Stimulated activated CD4-positive, alpha-beta T cell treated with anti-CD3 and anti-CD28 coated beads, Interleukin-2, amount 100 ng/mL, for 48 hours (primary cell): ENCODE measurements at regions not wholly inside any gene's neighbourhood (a gene's known extent, or its start where the extent isn't known, plus 50 kb on each side); places are given as distances from the start of the nearest gene placed in this dataset.
"Not testable (repeated sequence)": the region's sequence is repeated elsewhere in the genome, so short reads cannot be mapped to it uniquely, and the experiment has no call there.

Experiments
- DNase-seq, 2 donors: peaks; one replicate each; pipeline ENCODE4 v3.0.0-alpha.2; 2020

DNA sequence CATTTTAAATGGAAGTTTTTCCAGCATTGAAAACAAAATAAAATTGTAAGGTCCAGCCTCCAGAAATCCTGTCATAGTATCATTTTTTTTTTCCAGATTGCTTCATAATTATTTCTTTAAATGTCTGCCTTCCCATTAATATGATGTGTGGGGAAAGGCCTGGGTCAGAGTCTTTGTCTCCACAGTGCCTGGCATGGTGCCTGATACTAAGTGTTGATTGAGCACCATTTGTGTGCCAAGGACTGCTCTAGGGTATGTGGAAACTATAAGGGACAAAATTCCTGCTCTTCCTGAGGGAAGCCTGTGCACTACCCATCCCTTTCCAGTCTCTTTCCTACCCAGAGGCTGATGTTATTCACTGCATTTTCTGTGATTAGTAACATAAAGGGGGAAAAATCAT lies 53.1 kb upstream of the BEND4 start:
- no peak for DNase-seq

DNA sequence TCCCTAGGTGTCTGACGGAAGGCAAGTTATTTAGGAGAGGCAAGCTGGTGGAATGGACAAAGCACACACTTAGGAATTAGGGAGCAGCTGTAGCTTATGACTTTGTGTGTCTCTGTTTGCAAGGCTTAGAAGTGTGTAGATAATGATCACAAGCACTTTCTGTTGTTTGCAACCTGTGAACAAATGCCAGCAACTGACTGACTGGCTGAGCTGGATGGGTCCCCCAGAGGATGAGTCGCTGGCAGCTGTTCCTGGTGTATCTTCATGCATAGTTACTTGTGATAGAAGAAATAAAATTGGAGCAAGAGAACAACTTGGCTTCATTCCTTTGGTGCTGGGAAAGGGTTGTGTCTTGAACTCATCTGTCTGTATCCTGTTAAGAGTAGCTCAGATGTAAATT lies 64.2 kb upstream of the BEND4 start:
- no peak for DNase-seq

DNA sequence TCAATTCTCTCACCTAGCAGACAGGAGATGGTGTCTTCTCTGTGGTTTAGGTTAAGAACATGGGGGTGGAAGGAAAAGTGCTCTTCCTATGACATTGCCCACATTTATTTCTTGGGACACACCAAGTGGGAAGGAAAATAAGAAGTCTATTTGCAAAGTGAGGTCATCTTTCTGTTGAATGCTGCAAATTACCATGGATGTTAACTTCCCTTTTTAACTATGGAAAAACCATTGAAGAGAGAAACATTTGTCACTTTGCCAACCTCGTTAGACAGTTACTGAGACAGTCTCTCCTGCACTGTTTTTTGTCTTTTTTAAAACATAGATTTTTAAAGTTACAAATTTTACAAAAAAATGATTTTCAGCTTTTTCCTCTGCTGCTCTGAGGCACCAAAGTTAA lies 72.8 kb upstream of the BEND4 start:
- DNase-seq: no peak

DNA sequence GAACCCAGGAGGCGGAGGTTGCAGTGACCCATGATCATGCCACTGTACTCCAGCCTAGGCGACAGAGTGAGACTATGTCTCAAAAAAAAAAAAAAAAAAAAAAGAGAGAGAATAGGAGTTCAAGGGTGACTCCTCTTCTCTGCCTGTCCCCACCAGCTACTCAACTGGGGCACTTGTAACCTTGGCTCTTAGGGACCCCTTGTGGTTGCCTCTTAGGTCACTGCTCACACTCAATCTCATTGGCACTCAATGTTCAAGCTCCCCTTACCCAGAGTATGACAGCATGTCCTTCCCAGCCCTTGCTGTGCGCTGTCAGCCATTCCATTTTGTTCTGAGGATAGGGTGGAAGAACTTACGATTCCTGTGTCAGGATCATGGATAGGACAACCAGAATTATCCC lies 82.4 kb upstream of the BEND4 start:
- no peak for DNase-seq

DNA sequence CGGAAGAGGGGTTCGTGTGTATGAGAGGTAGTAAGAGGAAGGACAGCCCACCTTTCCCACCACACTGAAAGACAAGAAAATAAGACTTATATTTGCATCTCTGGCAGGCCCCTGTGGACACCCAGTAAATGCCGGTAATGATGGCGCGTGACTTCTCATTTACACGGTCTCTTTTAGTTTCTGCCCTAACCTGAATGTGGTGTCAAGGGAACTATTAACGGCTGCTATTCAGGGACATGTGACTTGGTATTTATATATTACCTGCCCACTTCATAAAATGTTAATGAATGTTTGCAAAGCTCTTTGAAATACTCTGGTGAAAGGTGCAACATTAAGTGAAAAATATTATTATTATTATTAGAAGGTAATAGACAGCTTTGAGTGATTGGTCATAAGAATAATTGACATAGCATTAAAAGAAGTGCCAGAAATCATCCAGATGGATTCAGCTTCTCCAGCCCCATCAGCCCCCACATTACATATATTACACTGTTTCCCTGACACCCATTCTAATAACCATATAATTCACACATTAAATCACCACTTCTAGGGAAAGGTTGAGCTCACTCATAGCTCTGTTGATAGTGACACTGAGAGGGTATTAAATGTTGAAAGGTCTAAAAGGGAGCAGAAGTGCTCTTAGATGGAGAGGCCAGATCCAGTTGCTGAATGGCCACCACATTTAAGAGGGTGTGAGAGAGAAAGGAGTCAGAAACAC lies 83.0 kb upstream of the BEND4 start:
- DNase-seq: no peak

DNA sequence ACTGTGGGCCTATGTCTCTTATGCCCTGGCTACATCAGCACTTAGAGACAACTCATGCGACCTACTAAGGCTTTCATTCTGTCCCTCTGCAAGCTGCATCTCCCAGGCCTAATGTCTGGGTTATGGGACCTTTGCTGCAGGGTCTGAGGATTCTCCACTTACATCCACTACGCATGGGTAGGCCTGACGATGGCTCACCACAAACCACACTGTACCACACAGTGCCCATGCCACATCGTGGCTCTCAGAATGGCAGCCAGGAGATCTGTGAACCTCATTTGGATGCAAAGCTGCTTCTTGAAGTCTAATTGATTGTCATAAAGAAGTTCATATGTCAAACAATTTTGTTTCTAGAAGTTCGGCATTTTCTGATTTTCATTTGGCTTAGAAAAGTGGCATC lies 84.6 kb upstream of the BEND4 start:
- no peak for DNase-seq

DNA sequence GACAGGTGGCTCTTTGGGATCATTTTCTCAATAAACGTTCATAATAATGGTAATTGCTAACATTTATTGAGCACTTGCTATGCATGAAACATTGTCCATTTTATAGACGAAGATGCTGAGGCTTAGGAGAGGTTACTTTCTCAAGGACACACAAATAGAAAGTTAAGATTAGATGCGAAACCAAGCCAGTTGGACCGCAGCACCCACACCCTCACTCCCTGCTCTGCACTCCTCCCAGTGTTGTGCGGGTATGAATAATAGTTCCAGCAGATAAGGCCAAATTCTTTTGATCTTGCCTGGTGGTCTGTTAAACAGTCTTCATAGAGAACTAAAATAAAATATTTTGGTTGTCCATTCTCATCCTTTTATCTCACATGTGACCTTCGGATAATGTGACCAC lies 85.0 kb upstream of the BEND4 start:
- DNase-seq: no peak

DNA sequence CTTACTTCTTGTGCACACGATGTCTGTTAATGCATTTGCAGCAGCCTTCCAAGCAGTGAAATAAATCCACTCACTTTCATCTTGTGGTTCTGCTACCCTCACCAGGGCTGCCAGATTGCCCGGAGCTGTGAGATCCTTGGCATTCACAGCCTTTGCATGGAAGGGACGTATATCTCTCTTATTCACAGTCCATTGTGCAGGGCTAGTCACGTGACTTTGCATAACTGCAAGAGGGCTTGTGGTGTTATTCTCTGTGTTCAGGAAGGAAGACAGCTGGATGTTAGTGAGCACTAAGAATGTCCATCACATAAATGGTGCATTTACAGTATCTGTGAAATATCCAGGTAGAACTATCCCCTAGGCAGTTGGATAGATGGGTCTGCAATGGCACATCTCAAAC lies 96.5 kb upstream of the BEND4 start:
- no peak for DNase-seq

DNA sequence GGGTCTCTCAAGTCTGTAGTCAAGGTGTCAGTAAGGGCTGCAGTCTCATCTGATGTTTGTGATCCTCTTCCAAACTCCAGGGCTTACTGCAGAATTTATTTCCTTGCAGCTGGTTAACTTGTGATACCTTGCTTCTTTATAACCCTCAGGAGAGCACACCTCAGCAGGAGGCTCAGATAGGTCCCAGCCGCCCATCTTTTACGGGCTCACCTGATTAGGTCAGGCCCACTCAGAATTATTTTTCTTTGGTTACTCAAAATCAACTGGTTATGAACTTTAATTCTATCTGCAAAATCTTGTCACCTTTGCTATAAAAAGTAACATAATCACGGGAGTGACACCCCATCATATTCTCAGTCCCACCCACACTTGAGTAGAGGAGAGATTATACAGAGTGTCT lies 99.9 kb upstream of the BEND4 start:
- DNase-seq: no peak

DNA sequence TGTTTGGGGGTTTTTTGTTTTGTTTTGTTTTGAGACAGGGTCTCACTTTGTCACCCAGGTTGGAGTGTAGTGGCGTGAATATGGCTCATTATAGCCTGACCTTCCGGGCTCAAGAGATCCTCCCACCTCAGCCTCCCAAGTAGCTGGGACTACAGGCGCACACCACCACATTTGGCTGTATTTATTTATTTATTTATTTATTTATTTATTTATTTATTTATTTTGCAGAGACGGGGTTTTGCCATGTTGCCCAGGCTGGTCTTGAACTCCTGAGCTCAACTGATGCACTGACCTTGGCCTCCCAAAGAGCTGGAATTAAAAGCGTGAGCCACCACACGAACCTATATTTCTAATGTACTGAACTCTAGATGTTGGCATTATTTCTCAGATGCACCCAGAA lies 105.2 kb upstream of the BEND4 start:
- not testable (repeated sequence) for DNase-seq

DNA sequence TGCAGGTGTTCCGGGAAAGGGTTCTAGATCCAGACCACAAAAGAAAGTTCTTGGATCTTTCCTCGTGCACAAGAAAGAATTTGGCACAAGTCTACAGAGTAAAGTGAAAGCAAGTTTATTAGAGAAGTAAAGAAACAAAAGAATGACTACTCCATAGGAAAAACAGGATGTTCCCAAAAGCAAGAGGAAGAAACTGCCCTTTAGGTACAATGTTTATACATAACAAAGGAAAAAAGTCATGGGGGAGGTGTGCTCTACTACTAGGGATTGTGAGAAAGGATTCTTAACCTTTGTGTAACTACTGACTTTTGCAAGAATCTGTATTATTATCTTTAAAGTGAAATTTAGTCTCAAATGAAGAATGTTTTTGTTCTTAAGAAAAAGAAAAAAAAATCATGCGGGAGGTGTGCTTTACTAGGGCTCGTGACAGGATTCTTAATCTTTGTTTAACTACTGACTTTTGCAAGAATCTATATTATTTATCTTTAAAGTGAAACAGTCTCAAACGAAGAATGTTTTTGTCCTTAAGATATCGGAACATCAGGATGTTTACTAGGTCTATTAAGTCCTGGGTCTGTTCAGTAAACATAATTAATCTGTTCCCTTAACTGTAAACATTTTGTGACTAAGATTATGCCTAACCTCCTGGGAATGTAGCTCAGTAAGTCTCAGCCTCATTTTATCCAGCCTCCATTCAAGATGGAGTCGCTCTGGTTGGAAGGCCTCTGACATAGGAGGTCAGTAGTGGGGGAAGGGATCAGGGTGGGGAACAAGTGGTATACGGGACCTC lies 110.4 kb upstream of the BEND4 start:
- no peak for DNase-seq

DNA sequence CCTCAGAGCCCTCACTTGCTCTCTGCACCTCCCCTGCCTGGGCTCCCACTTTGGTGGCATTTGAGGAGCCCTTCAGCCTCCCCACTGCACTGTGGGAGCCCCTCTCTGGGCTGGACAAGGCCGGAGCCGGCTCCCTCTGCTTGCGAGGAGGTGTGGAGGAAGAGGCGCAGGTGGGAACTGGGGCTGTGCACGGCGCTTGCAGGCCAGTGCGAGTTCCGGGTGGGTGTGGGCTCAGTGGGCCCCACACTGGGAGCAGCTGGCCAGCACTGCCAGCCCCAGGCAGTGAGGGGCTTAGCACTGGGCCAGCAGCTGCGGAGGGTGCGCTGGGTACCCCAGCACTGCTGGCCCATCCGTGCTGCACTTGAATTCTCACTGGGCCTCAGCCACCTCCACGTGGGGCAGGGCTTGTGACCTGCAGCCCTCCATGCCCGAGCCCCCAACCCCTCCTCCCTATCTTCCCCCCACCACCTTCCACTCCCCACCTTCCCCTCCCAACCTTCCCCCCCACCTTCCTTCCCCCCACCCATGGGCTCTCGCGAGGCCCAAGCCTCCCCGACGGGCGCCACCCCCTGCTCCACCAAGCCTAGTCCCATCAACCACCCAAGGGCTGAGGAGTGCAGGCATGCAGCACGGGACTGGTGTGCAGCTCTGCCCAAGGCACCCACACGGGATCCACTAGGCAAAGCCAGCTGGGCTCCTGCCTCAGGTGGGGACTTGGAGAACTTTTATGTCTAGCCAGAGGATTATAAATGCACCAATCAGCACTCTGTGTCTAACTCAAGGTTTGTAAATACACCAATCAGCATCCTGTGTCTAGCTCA lies 113.5 kb upstream of the BEND4 start:
- DNase-seq: no peak

DNA sequence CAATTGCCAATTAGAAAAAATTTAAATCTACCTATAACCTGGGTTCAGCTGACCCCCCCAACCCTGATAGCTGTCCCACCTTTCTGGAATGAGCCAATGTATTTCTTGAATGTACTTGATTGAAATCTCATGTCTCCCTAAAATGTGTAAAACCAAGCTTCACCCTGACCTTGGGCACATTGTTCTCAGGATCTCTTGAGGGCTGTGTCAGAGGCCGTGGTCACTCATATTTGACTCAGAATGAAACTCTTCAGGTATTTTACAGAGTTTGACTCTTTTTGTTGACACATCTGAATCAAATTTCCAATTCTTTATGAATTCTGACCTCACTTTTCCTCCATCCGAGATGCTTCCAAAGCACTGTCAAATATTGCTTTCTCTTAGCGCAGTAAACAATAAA lies 115.3 kb upstream of the BEND4 start:
- DNase-seq: no peak

DNA sequence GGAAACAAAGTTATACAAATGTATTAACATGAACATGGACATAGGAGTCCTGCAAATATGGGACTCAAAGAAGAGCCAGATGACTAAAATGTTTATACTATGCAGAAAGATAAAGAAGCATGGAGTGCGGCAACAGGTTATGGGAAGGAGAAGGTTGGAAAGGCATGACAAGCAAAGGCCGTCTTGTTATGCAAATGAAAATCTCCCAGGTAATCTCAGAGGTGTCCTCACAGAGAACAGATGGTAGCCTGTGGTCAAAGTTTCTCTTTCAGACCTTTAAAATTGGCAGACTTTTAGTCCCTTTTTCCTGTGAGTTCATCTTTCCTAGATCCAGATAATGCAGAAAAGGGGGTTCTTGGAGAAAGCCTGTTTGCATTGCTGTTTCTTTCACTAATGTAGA lies 116.4 kb upstream of the BEND4 start:
- DNase-seq: no peak

DNA sequence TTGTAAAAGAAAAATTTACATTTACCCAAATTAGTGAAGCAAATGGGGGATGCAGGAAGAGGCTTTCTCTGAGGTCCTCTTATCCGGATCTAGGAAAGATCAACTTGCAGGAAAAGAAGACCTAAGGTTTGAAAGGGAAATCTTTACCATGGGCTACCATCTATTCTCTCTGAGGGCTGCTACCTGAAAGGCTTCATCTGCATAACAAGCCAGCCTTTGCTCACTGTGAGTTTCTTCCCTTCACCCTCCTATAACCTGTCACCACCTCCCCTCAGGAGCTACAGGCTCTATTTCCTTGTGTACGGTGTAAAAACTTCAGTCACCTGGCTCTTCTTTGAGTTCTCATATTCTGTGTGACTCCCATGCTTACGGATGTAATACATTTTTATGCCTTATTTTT lies 118.6 kb upstream of the BEND4 start:
- DNase-seq: no peak

DNA sequence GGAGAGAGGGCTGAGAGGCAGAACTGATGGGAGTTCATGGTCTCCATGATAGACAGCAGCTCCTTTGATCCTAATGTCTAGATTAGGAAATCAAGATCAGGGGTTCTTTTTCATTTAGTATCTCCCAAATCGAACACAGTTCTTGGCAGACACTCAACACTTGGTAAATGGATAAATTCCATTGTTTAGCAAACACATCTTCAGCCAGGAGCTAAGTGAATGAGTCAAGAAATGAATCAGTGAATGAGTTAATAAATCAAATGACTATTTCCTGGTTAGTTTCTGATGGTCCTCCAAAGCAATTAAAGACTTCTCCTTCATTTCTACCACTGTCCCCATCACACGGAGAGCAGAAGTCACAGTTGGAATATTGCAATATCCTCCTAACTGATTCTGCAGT lies 120.0 kb upstream of the SHISA3 start:
- no peak for DNase-seq

DNA sequence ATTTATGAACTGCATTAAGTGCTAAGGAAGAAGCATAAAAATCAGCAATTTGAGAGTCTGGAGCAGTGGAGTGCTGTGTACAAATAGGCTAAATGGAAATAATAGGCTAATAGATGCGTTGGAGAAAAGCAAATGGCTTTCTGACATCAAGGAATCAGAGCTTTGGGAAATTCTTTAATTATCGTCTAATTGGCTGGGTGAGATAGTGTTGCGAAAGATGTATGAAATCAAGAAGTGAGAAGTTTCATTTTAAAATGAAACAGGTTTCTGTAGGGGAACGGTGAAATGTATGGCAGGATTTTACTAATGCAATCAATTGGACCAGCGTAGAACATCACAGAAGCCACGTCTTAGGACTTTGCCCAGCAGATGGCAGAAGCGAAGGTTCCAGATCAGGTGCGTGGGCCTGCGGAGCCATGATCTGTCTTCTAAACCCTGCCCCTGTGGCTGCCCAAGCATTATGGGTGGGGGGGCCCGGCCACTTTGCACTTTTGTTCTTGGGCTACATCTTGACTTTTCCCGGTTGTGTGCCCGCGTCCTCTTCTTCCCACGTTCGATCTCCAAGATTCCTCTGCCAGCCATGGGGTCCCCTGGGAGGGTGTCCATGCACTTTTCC lies 118.5 kb upstream of the SHISA3 start:
- no peak for DNase-seq

DNA sequence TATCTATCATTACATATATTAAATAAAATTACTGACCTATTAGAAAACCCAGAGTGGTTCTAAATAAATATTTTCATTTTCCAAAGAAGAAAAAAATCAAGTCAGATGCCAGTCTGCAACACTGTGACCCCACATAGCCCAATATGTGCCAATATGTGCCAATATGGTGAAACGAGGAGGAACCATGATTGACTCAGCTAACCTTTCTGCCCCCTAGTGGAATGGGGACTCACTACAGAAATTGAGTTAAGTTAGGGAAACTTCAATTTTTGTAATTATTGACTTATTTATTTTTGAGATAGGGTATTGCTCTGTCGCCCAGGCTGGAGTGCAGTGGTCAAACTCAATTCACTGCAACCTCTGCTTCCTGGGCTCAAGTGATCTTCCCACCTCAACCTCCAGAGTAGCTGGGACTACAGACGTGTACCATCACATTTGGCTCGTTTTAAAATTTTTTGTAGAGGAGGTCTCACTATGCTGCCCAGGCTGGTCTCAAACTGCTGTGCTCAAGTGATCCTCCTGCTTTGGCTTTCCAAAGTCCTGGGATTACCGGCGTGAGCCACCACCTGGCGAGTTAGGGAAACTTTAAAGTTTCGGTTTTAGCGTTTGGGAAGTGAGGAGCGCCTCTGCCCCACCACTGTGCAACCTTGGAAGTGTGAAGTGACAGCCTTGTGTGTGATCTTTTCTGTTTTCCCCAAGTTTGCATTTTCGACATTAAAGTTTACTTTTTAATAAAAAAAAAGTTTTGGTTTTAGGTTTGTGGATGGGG lies 116.8 kb upstream of the SHISA3 start:
- DNase-seq: peak; percentile 5 to 10

DNA sequence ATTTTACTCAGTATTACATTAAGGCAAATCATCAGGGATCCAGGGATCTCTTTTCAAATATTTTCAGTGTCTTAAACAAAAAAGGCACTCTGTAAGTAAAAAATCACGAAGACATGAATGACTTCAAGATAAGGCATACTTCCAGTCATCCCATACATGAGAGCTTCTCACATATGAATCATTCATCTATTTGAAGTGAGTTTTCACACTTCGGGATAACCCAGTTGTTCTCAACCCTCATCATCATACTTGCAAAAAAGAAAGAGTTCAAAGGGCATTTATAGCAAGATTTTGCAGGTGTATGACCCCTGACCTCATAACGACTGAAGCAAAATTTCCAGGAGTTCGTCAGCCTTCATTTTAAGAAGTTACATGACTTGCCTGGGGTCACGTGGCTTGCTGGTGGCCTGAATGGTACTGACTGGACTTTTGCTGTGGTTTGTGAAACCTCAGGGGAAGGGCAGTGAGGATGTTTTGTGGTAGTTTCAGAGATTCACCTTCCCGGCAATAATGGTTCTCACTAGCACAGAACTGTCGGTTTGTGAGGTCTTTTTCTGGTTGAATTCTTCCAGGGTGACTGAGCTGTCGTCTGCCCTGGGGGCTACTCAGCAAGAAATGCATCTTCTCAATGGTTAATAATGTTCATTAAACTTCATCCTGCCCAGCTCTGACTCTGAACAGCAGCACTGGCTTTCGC lies 115.8 kb upstream of the SHISA3 start:
- no peak for DNase-seq

DNA sequence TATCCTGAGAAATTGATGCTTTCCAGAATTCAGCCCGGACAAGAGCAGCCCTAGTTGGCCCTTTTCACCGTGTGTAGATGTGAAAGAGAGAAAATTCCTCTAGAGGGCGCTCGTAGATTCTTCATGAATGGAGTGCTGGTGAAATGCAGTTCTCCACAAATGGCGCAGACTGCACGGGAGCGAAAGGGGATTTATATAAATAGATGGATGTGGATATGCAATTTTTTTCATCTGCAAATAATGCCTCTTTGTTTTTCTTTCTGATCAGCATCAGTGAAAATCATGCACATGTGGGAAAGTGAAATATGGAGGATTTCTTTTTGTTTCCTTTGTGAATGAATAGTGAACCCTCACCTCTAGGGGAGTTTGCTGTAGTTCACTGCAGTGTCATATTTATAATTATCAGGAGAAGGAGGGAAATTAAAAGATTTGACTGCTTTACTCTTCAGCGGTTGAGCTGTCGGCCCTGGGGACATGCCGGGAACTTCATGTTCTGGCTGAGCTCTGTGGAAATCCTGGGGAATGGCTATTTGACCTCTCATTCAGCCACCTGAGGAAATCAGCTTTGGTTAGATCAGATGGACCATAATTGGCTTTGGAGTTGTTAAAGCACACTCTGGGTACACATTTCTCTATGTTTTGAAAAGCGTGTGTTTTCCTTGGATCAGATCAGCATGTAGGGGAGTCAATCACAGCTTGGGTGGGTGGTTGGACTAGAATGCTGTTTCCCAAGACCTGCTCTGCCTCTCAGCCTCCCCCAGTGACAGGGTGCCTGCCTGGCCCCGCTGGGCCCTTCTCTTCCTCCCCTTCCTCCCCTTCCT lies 115.0 kb upstream of the SHISA3 start:
- peak; percentile 25 to 27 for DNase-seq

DNA sequence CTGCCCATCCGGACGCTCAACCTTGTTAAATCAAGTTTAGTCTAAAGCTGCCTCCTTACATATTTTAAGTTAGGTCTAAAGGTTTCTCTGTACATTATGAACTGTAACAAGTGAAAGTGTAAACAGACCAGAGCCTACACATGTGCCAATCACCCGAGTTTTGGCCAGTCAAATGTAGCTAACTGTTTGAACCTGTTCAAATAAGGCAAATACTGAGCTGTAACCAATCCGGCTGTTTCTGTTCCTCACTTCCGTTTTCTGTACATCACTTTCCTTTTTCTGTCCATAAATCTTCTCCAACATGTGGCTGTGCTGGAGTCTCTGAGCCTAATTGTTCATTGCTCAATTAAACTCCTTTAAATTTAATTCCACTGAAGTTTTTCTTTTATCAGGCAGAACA lies 113.3 kb upstream of the SHISA3 start:
- DNase-seq: no peak
